ENCODE measurements at regions not wholly inside any gene's neighbourhood (a gene's known extent, or its start where the extent isn't known, plus 50 kb on each side); places are given as distances from the start of the nearest gene placed in this dataset.
A peak's percentile ranks its signal among the peaks of the same experiment; 100 is the strongest.

DNA sequence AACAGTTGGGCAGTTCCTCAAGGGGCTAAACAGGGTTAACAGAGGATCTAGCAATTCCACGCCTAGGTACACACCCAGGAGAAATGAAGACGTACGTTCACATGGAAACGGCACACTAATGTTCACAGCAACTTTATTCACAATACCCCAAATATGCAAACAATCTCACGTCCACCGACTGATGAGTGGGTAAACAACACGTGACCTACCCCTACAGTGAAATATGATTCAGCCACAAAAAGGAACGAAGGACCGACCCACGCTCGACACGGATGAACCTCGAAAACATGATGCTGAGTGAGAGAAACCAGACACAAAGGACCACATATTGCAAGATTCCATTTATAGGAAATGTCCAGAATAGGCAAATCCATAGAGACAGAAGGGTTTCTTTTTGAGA, 112.7 kb downstream of the NCOR2 start:
- Histone ChIP-seq H3K9me3 (no peaks in the 10 kb centered on the region), H3K4me3 (no peak overlapping the region), H3K27ac (no peak overlapping the region), H3K4me1 (peaks cover 0 to 6% (median 2%) of the 10 kb centered on the region in 4 donors), H3K36me3 (no peaks in the 10 kb centered on the region), H3K27me3 (no peaks in the 10 kb centered on the region)
- TF ChIP-seq POLR2A (IDR thresholded peaks at IDR 0.05): no peak
- TF ChIP-seq, protein P1, sequence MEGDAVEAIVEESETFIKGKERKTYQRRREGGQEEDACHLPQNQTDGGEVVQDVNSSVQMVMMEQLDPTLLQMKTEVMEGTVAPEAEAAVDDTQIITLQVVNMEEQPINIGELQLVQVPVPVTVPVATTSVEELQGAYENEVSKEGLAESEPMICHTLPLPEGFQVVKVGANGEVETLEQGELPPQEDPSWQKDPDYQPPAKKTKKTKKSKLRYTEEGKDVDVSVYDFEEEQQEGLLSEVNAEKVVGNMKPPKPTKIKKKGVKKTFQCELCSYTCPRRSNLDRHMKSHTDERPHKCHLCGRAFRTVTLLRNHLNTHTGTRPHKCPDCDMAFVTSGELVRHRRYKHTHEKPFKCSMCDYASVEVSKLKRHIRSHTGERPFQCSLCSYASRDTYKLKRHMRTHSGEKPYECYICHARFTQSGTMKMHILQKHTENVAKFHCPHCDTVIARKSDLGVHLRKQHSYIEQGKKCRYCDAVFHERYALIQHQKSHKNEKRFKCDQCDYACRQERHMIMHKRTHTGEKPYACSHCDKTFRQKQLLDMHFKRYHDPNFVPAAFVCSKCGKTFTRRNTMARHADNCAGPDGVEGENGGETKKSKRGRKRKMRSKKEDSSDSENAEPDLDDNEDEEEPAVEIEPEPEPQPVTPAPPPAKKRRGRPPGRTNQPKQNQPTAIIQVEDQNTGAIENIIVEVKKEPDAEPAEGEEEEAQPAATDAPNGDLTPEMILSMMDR (IDR thresholded peaks at IDR 0.05): no peak
- DNase-seq (no peak), ATAC-seq (no peak)
- intact Hi-C loops (cut with DNase I): no loop called here
- WGBS (ENCODE audit: insufficient coverage, low coverage, low lambda C conversion rate, missing lambda C conversion rate): 63% methylated on average over 13 of the region's 13 CpGs

GRCh38 chr12:124454352-124454725, 113.1 kb downstream of the NCOR2 start:
- DNase-seq: no peak
- intact Hi-C loops (cut with DNase I): no loop called here
- Histone ChIP-seq H3K27me3 (no peaks in the 10 kb centered on the region), H3K9me3 (no peaks in the 10 kb centered on the region), H3K27ac (peak overlapping the region in 1 of 3 donors; percentile 54), H3K36me3 (no peaks in the 10 kb centered on the region), H3K4me1 (peaks cover 0 to 6% (median 2%) of the 10 kb centered on the region in 4 donors), H3K4me3 (no peak overlapping the region)
- no peak for TF ChIP-seq POLR2A (IDR thresholded peaks at IDR 0.05)
- TF ChIP-seq, protein P1 (IDR thresholded peaks at IDR 0.05): no peak
- WGBS (ENCODE audit: insufficient coverage, low coverage, low lambda C conversion rate, missing lambda C conversion rate): 79% methylated on average over 8 of the region's 11 CpGs
- ATAC-seq: no peak

DNA sequence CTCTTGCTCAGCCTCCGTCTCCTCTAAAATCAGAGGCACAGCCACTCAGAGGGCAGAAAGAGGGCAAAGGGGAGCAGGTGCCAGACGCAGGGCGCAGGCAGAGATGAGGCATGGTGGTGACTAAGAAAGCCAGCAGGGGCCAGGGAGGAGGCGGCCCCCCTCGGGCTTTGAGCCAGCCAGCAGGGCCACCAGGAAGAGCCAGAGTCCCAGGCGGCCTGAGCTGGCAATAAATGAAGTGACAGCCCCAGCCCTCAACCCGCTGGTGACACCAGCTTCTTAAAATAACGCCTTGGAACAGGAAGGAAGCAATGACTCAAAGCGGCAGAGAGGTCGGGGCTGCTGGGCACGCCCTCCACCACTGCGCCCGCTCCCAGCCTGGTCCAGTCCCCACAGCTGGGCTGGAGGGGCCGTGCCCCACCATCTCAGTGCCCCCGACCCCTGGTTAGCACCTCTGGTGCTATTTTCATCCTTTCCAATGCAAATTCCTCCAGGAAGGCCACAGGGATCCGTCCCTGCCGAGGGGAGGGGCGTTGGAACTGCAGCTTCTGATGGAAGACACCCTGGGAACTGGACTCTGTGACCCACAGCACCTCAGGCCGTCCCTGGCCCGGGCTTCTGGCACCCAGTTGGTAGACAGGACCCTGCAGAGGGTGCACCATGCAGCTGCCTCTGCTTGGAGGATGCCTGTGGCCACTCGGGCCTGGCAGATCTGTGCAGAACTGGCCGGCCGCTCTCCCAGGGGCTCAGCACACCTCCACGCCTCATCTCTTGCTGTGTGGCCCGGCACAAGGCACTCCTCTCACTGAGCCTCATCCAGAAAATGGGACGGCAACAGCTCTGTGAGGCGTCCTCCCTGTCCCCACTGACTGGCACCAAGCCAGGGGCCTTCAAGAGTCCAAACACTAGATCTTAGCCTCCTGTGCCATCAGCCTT, 113.7 kb downstream of the NCOR2 start:
- intact Hi-C loops (cut with DNase I): no loop called here
- 35% methylated on average over 5 of the region's 27 CpGs for WGBS (ENCODE audit: insufficient coverage, low coverage, low lambda C conversion rate, missing lambda C conversion rate)
- DNase-seq (peak; percentile 71 to 79 (median 75)), ATAC-seq (peak; percentile 72 to 82 (median 74))
- no peak for TF ChIP-seq POLR2A (IDR thresholded peaks at IDR 0.05)
- TF ChIP-seq, protein P1 (IDR thresholded peaks at IDR 0.05): no peak
- Histone ChIP-seq H3K36me3 (no peaks in the 10 kb centered on the region), H3K27ac (peak overlapping the region in 2 of 3 donors; percentile 43 to 63), H3K27me3 (no peaks in the 10 kb centered on the region), H3K4me3 (no peak overlapping the region), H3K9me3 (no peaks in the 10 kb centered on the region), H3K4me1 (peaks cover 0 to 6% (median 2%) of the 10 kb centered on the region in 4 donors)

- 80% methylated on average over 1 of the region's 21 CpGs for WGBS (ENCODE audit: insufficient coverage, low coverage, low lambda C conversion rate, missing lambda C conversion rate)
- intact Hi-C loops (cut with DNase I): no loop called here
- H3K27ac ChIP-seq: peak overlapping the region in 2 of 3 donors; percentile 43 to 63
- H3K4me3 ChIP-seq: no peak overlapping the region
- DNase-seq (no peak), ATAC-seq (no peak)
- no peaks in the 10 kb centered on the region for H3K9me3 ChIP-seq
- H3K4me1 ChIP-seq: peaks cover 0 to 6% (median 2%) of the 10 kb centered on the region in 4 donors
- H3K36me3 ChIP-seq: no peaks in the 10 kb centered on the region
- H3K27me3 ChIP-seq: no peaks in the 10 kb centered on the region
- TF ChIP-seq, protein P1 (IDR thresholded peaks at IDR 0.05): no peak
- no peak for TF ChIP-seq POLR2A (IDR thresholded peaks at IDR 0.05)
Measured at GRCh38 chr12:124452576-124453331, 114.7 kb downstream of the NCOR2 start.

Data from right lobe of liver (tissue), 6 donors.